Endothelial cell of umbilical vein (primary cell): ENCODE measurements at regions not wholly inside any gene's neighbourhood (a gene's known extent, or its start where the extent isn't known, plus 50 kb on each side); places are given as distances from the start of the nearest gene placed in this dataset.

Source experiments
- BruUV-seq: library from RNA; stranded (reverse); fragments of 400-500 nt; replicated peaks from 2 replicates; lab custom pipeline; 2021; lab: Mats Ljungman, UMichigan
- CTCF ChIA-PET: fragments of 300-600, 350-600 bp; sonication (Branson Sonifier 250); formaldehyde crosslinking; loops from one replicate; lab custom pipeline; 2021; ENCODE audit warnings: antibody characterized with exemption, inconsistent platforms; lab: Charles Lee
- POLR2A ChIA-PET: fragments of 300-600, 350-600 bp; sonication (Branson Sonifier 250); formaldehyde crosslinking; loops from one replicate; lab custom pipeline; 2021; ENCODE audit warnings: antibody characterized with exemption, inconsistent platforms; lab: Charles Lee
- DNase-seq: peaks from one replicate; pipeline ENCODE4 v3.0.0-alpha.2; 2011; ENCODE audit warnings: low read depth, low spot score
- FAIRE-seq: peaks from 2 replicates; lab custom pipeline; 2011; peaks lifted over from hg19 to GRCh38; lab: Jason Lieb, UNC
- H2AFZ ChIP-seq: 2 replicates; pipeline ENCODE4 v1.6.0; 2012; ENCODE audit warnings: low read depth, low read length, control low read depth, inconsistent platforms
- H3K27ac ChIP-seq: 2 replicates; pipeline ENCODE4 v1.5.1; 2011; ENCODE audit warnings: low read depth, mild to moderate bottlenecking, control low read depth, low read length, moderate library complexity; ENCODE audit not compliant: insufficient read depth
- H3K27me3 ChIP-seq, 2 experiments: 2 replicates each; pipeline versions ENCODE4 v1.6.0 to v1.6.1; 2011; ENCODE audit warnings: low read length in 2 of 2, mixed read lengths in 1 of 2; ENCODE audit not compliant: control insufficient read depth in 2 of 2, insufficient read depth in 2 of 2
- H3K36me3 ChIP-seq, 2 experiments: 2 replicates in 1 of 2; 3 replicates in 1 of 2; pipeline ENCODE4 v1.5.1; 2011; ENCODE audit warnings: low read length in 2 of 2, mild to moderate bottlenecking in 1 of 2, moderate library complexity in 1 of 2; ENCODE audit not compliant: control insufficient read depth in 2 of 2, insufficient read depth in 2 of 2; ENCODE audit errors: extremely low read depth in 1 of 2
- H3K4me1 ChIP-seq: 3 replicates; pipeline ENCODE4 v1.5.1; 2011; ENCODE audit warnings: mild to moderate bottlenecking, low read length; ENCODE audit not compliant: control insufficient read depth, insufficient read depth; ENCODE audit errors: extremely low read depth
- H3K4me2 ChIP-seq: 2 replicates; pipeline ENCODE4 v1.6.1; 2011; ENCODE audit warnings: low read length, control low read depth, mixed read lengths; ENCODE audit not compliant: insufficient read depth
- H3K4me3 ChIP-seq, 3 experiments: fragments of 200-600 bp in 1 of 3; sonication (generic), shearing (Covaris generic) in 1 of 3; replicated peaks in 1 of 3; 2 replicates each; pipeline ENCODE4 v1.5.1; 2011 to 2016; ENCODE audit warnings: control low read depth in 3 of 3, low read length in 3 of 3, mild to moderate bottlenecking in 2 of 3, inconsistent platforms in 1 of 3, low read depth in 1 of 3, moderate library complexity in 1 of 3; ENCODE audit not compliant: insufficient read depth in 1 of 3
- H3K79me2 ChIP-seq: 2 replicates; pipeline ENCODE4 v1.6.0; 2012; ENCODE audit warnings: low read length, inconsistent platforms; ENCODE audit not compliant: control insufficient read depth, insufficient read depth
- H3K9ac ChIP-seq: replicated peaks from 2 replicates; pipeline ENCODE3; 2011; ENCODE audit warnings: low read length, control low read depth; ENCODE audit not compliant: insufficient read depth; ENCODE audit errors: extremely low read depth
- H3K9me1 ChIP-seq: replicated peaks from 3 replicates; pipeline ENCODE4 v1.6.0; 2011; ENCODE audit warnings: mild to moderate bottlenecking, low read length; ENCODE audit not compliant: control insufficient read depth, insufficient read depth; ENCODE audit errors: extremely low read depth
- H3K9me3 ChIP-seq: replicated peaks from 2 replicates; pipeline ENCODE4 v1.5.1; 2012; ENCODE audit warnings: low read length, inconsistent platforms; ENCODE audit not compliant: control insufficient read depth, insufficient read depth
- H4K20me1 ChIP-seq: replicated peaks from 2 replicates; pipeline ENCODE3; 2011; ENCODE audit warnings: mild to moderate bottlenecking, low read length; ENCODE audit not compliant: control insufficient read depth, insufficient read depth; ENCODE audit errors: extremely low read depth
- CTCF ChIP-seq, 2 donors: IDR thresholded peaks; 1 replicate in 1 of 2; 2 replicates in 1 of 2; pipeline ENCODE4 v1.5.1; 2011; ENCODE audit warnings: low read length in 2 of 2, mild to moderate bottlenecking in 2 of 2, moderate library complexity in 2 of 2, control low read depth in 1 of 2, inconsistent platforms in 1 of 2, low read depth in 1 of 2; ENCODE audit not compliant: insufficient read depth in 1 of 2; ENCODE audit errors: extremely low read depth in 1 of 2
- EZH2 ChIP-seq: IDR thresholded peaks from 2 replicates; pipeline ENCODE4 v1.6.1; 2012; ENCODE audit warnings: borderline replicate concordance, low read depth, mild to moderate bottlenecking, moderate library complexity, low read length, inconsistent platforms; ENCODE audit not compliant: severe bottlenecking
- FOS ChIP-seq: IDR thresholded peaks from 2 replicates; pipeline ENCODE4 v1.6.1; 2011; ENCODE audit warnings: mild to moderate bottlenecking, low read length, moderate library complexity, borderline replicate concordance; ENCODE audit not compliant: insufficient read depth
- GATA2 ChIP-seq: IDR thresholded peaks from 2 replicates; pipeline ENCODE4 v1.7.0; 2011; ENCODE audit warnings: low read depth, mild to moderate bottlenecking, moderate library complexity, mixed read lengths, low read length; ENCODE audit not compliant: insufficient read length, insufficient read depth
- JUN ChIP-seq: IDR thresholded peaks from 2 replicates; pipeline ENCODE4 v1.6.1; 2011; ENCODE audit warnings: borderline replicate concordance, low read depth; ENCODE audit not compliant: insufficient read length, insufficient read depth
- MAX ChIP-seq: IDR thresholded peaks from 2 replicates; pipeline ENCODE4 v1.6.1; 2011; ENCODE audit not compliant: insufficient read depth, insufficient read length
- MYC ChIP-seq: IDR thresholded peaks from one replicate; pipeline ENCODE4 v1.6.1; 2011; ENCODE audit warnings: mild to moderate bottlenecking, low read depth, low read length
- POLR2A ChIP-seq: IDR thresholded peaks from 2 replicates; pipeline ENCODE4 v1.6.1; 2012; ENCODE audit warnings: low read depth, mild to moderate bottlenecking, control low read depth, low read length
- POLR2AphosphoS5 ChIP-seq: IDR thresholded peaks from 2 replicates; pipeline ENCODE4 v1.6.1; 2012; ENCODE audit warnings: low read depth, mild to moderate bottlenecking, control low read depth, low read length, moderate library complexity; ENCODE audit not compliant: insufficient read depth
- dilution Hi-C: fragments of 300-500 bp; cut with MboI; formaldehyde crosslinking; loops from one replicate; pipeline ENCODE4 v1.15.0; 2019; ENCODE audit warnings: low sequenced_read_pairs; ENCODE audit not compliant: extremely low pct_ligation_motif_present
- intact Hi-C: fragments of 100-400 bp; cut with micrococcal nuclease; formaldehyde crosslinking; loops from one replicate; pipeline ENCODE4 v1.10.0; 2022

- intact Hi-C loops = no loop called here
- Histone ChIP-seq H3K27ac (no peak overlapping the region), H3K4me1 (no peaks in the 10 kb centered on the region), H2AFZ (no peak overlapping the region), H3K9ac (no peak overlapping the region), H3K36me3 (no peaks in the 10 kb centered on the region), H4K20me1 (no peaks in the 10 kb centered on the region), H3K4me3 (no peak overlapping the region), H3K27me3 (no peaks in the 10 kb centered on the region), H3K9me3 (no peaks in the 10 kb centered on the region), H3K9me1 (no peaks in the 10 kb centered on the region), H3K79me2 (no peaks in the 10 kb centered on the region), H3K4me2 (no peak overlapping the region)
- TF ChIP-seq MYC = no peak
- TF ChIP-seq POLR2AphosphoS5 = no peak
- TF ChIP-seq POLR2A = no peak
- dilution Hi-C loops = no loop called here
- BruUV-seq = no TSS peak
- POLR2A ChIA-PET = no interaction called here
- FAIRE-seq (no peak), DNase-seq (no peak)
- CTCF ChIA-PET = no interaction called here
Measured at GRCh38 chr3:146888176-146888575, 283.0 kb upstream of the PLSCR5 start.

DNA sequence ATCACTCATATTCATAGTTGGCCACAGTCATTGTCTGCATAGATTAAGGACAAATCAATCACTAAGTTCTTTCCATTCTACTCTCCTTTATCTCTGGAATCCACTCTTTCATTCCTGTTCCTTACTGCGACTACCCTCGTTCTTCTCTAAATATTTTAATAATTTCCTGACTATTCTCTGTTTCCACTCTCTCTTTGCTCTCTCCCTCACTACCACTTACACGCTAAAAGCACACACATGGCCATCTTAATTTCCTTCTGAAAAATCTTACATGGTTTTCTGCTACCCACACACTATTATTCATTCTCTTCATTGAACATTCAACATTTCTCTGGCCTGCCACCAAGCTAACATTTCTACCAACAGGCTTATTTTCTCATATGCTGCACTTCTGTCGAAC lies 279.6 kb upstream of the PLSCR5 start:
- POLR2A ChIA-PET = no interaction called here
- no TSS peak for BruUV-seq
- intact Hi-C loops = no loop called here

More for the DNA sequence above, 279.6 kb upstream of the PLSCR5 start:
- DNase-seq (no peak), FAIRE-seq (no peak)
- H3K9me3 ChIP-seq = no peaks in the 10 kb centered on the region
- no peak overlapping the region for H3K4me3 ChIP-seq
- H3K9me1 ChIP-seq = no peaks in the 10 kb centered on the region
- no peaks in the 10 kb centered on the region for H3K27me3 ChIP-seq
- H3K4me2 ChIP-seq = no peak overlapping the region
- H4K20me1 ChIP-seq = no peaks in the 10 kb centered on the region
- no peaks in the 10 kb centered on the region for H3K4me1 ChIP-seq
- dilution Hi-C loops = no loop called here
- no peaks in the 10 kb centered on the region for H3K36me3 ChIP-seq
- no peak overlapping the region for H3K27ac ChIP-seq
- no peaks in the 10 kb centered on the region for H3K79me2 ChIP-seq
- no peak overlapping the region for H3K9ac ChIP-seq
- no peak overlapping the region for H2AFZ ChIP-seq
- TF ChIP-seq JUN (no peak), CTCF (IDR thresholded peaks at IDR 0.05; ENCODE audit: extremely low read depth in 1 of 2, insufficient read depth in 1 of 2, low read depth in 1 of 2, low read length in 2 of 2) (no peak), MAX (no peak), POLR2A (no peak), FOS (no peak), EZH2 (no peak), GATA2 (no peak)
- CTCF ChIA-PET = no interaction called here
